Stomach (tissue), 8 donors: ENCODE measurements at regions not wholly inside any gene's neighbourhood (a gene's known extent, or its start where the extent isn't known, plus 50 kb on each side); places are given as distances from the start of the nearest gene placed in this dataset.

Source experiments
- DNase-seq, 2 donors: peaks; one replicate each; pipeline versions ENCODE4 v3.0.0 to v3.0.0-alpha.2; 2013 to 2019
- H3K27ac ChIP-seq, 5 donors: fragments of 200-600 bp in 4 of 5; sonication (generic) in 4 of 5; one replicate each; pipeline ENCODE4 v1.5.1; 2013 to 2019; ENCODE audit warnings: mild to moderate bottlenecking in 1 of 5, moderate library complexity in 1 of 5
- H3K27me3 ChIP-seq, 3 donors: fragments of 200-600 bp; sonication (generic); one replicate each; pipeline ENCODE4 v1.5.1; 2017 to 2019; ENCODE audit warnings: mixed run types in 1 of 3
- H3K36me3 ChIP-seq, 4 donors: fragments of 200-600 bp; sonication (generic); 1 replicate in 3 of 4; 2 replicates in 1 of 4; pipeline ENCODE4 v1.5.1; 2016 to 2019
- H3K4me1 ChIP-seq, 4 donors: fragments of 200-600 bp; sonication (generic); one replicate each; pipeline ENCODE4 v1.5.1; 2016 to 2019
- H3K4me3 ChIP-seq, 4 donors: fragments of 200-600 bp; sonication (generic) in 3 of 4; one replicate each; pipeline ENCODE4 v1.5.1; 2016 to 2019; ENCODE audit warnings: mild to moderate bottlenecking in 1 of 4
- H3K9me3 ChIP-seq, 4 donors: fragments of 200-600 bp; sonication (generic); one replicate each; pipeline ENCODE4 v1.5.1; 2016 to 2019
- CTCF ChIP-seq, 7 experiments: fragments of 450-650 bp in 4 of 7; fragments of 200-600 bp in 3 of 7; sonication (generic) in 3 of 7; IDR thresholded peaks; one replicate each; pipeline ENCODE4 v1.5.1; 2016 to 2019; ENCODE audit warnings: antibody characterized with exemption in 7 of 7, control low read depth in 2 of 7, mild to moderate bottlenecking in 1 of 7
- EP300 ChIP-seq: sonication (generic); formaldehyde crosslinking; IDR thresholded peaks from one replicate; pipeline ENCODE4 v1.6.1; 2017; ENCODE audit warnings: antibody characterized with exemption
- POLR2A ChIP-seq, 4 donors: fragments of 450-650 bp; IDR thresholded peaks; one replicate each; pipeline ENCODE4 v1.6.1; 2016; ENCODE audit warnings: antibody characterized with exemption in 4 of 4, control low read depth in 2 of 4, mild to moderate bottlenecking in 1 of 4, moderate library complexity in 1 of 4
- POLR2AphosphoS5 ChIP-seq, 3 donors: sonication (generic); formaldehyde crosslinking; IDR thresholded peaks; one replicate each; pipeline ENCODE4 v1.6.1; 2016; ENCODE audit warnings: antibody characterized with exemption in 3 of 3
- WGBS, 5 donors: extraction: QIAGEN DNeasy Blood & Tissue Kit in 3 of 5; methylation state at CpG; one replicate each; pipeline versions ENCODE4 v1.1.5 to v1.1.7; 2013 to 2018; 5-methylcytosine and 5-hydroxymethylcytosine counted together
- intact Hi-C: fragments of 100-400 bp; cut with DNase I; formaldehyde crosslinking; loops from one replicate; pipeline ENCODE4 v1.15.1; 2023; ENCODE audit warnings: low total_unique reads
- donor health status: healthy with polysubstance abuse.
- donor health status: Bipolar disorder and iron deficiency.
- donor health status: healthy.

DNA sequence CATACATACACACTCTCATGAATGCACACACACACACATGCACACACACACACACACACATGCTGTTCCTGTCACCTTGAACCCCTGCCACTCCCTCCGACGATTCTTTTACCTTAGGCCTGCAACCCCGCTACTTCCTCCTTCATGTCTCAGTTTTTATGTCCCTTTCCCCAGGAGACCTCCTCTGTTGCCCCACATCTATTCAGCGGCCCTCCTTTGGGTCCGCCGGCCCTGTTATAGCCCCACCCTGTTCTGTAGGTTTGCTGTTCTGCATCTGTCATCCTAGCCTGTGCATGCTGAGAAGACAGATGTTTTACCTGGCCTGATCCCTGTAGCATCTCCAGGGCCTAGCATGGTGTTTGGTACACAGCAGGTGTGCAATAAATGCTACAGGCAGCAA, 161.6 kb upstream of the PCBD1 start:
- DNase-seq: no peak
- 79 to 90% (median 86%) methylated on average over 6 of the region's 6 CpGs for WGBS, 5 donors
- H3K4me1 ChIP-seq: no peaks in the 10 kb centered on the region
- no peak overlapping the region for H3K27ac ChIP-seq
- H3K36me3 ChIP-seq: no peaks in the 10 kb centered on the region
- intact Hi-C loops: no loop called here
- peaks cover 0 to 1% (median 0%) of the 10 kb centered on the region in 4 donors for H3K9me3 ChIP-seq
- no peak overlapping the region for H3K4me3 ChIP-seq
- TF ChIP-seq POLR2A (IDR thresholded peaks at IDR 0.05) (no peak), CTCF (IDR thresholded peaks at IDR 0.05) (no peak), POLR2AphosphoS5 (IDR thresholded peaks at IDR 0.05) (no peak), EP300 (no peak)
- H3K27me3 ChIP-seq: peaks cover 0 to 36% (median 0%) of the 10 kb centered on the region in 3 donors

DNA sequence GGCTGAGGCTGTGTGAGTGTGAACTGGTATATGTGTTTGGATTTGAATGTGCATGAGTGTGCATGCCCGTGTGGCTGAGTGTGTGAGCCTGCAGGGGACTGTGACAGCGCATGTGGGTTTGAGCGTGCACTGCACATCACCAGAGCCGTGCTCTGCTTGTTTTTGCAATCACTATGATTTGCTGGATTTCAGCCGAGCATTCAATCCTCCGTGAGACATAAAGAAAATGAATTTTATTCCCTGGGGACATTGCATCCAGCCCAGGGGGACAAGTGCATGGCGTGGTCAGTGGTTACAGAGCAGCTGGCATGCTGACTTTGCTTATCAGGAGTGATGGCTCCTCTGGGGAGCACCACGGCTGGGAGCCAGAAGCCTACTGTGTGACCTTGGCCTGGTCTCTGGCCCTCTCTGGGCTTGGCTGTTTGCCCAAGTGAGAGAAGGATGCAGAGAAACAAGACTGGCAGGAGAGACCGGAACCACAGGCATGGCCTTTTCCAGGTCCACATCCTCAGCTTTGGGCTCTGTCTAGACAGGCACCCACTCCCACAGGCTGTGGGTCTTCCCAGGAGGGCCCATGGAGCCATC, 160.2 kb upstream of the UNC5B start:
- no peak for DNase-seq
- no peak overlapping the region for H3K4me3 ChIP-seq
- H3K36me3 ChIP-seq: no peaks in the 10 kb centered on the region
- intact Hi-C loops: no loop called here
- H3K4me1 ChIP-seq: no peaks in the 10 kb centered on the region
- H3K27ac ChIP-seq: no peak overlapping the region
- whole genome bisulfite sequencing, 5 donors: 67 to 81% (median 75%) methylated on average over 7 to 9 of the region's 9 CpGs
- H3K9me3 ChIP-seq: peaks cover 0 to 3% (median 0%) of the 10 kb centered on the region in 4 donors
- no peak for TF ChIP-seq POLR2A (IDR thresholded peaks at IDR 0.05)
- no peak for TF ChIP-seq POLR2AphosphoS5 (IDR thresholded peaks at IDR 0.05)
- TF ChIP-seq EP300: no peak
- TF ChIP-seq CTCF (IDR thresholded peaks at IDR 0.05): no peak
- peaks cover 0 to 31% (median 0%) of the 10 kb centered on the region in 3 donors for H3K27me3 ChIP-seq

DNA sequence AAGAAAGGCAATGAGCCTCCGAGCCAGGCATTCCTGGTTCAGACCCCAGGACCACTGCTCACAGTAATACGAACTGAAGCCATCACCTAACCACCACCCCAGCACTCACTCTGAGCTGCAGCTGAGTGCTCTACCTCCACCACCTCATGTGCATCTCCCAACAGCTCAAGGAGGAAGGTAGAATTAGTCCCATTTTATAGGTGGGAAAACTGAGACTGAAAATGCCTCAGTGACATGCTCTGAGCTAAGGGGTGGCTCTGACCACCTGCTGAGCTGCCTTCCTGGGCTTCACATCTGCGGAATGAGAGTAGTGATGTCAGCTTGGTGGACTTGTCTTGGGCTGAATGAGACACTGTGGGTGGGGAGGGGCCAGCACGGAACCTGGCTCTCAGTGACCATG, 159.7 kb upstream of the UNC5B start:
- TF ChIP-seq POLR2AphosphoS5 (IDR thresholded peaks at IDR 0.05) (no peak), EP300 (no peak), POLR2A (IDR thresholded peaks at IDR 0.05) (no peak), CTCF (IDR thresholded peaks at IDR 0.05) (no peak)

DNA sequence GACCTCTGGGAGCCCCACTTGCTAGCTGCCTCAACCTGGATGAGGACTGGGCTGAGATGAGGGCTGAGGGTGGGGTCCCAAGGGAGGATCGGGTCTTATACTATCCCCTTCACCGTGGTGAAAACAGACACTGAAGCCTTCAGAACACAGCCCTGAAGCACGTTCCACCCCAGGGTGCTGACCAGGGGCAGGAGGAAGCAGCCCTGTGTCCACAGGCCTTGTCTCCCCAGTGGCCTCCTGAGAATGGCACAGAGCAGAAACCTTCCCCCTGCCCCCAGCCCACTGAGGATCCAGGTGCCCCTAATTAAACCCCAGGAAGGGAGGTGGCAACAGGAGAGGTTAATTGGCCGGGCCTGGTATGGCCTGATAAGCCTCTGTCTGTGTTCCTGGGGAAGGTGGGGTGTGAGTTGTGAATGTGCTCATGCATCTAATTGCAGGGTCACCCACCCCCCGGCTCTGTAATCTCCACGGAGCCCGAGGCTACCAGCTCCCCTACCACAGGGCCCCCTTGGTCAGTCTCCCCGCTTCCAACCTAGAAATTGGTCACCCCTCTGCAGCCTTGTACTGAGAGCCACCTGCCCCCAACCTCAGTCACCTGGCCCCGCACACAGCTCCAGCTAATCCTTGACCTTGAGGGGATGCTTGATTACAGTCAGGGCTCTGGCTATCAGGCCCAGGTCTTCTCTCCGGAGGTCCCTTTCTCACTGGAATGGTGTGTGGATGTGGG, 159.0 kb upstream of the UNC5B start:
- Histone ChIP-seq H3K4me3 (no peak overlapping the region), H3K4me1 (no peaks in the 10 kb centered on the region), H3K27me3 (peaks cover 0 to 31% (median 0%) of the 10 kb centered on the region in 3 donors), H3K27ac (no peak overlapping the region), H3K36me3 (no peaks in the 10 kb centered on the region), H3K9me3 (peaks cover 0 to 3% (median 0%) of the 10 kb centered on the region in 4 donors)
- intact Hi-C loops: no loop called here
- WGBS, 5 donors: 67 to 91% (median 72%) methylated on average over 5 to 10 of the region's 10 CpGs
- DNase-seq: no peak
- TF ChIP-seq POLR2AphosphoS5 (IDR thresholded peaks at IDR 0.05) (no peak), EP300 (no peak), POLR2A (IDR thresholded peaks at IDR 0.05) (no peak), CTCF (IDR thresholded peaks at IDR 0.05) (no peak)

More for the DNA sequence above, 159.7 kb upstream of the UNC5B start:
- Histone ChIP-seq H3K36me3 (no peaks in the 10 kb centered on the region), H3K9me3 (peaks cover 0 to 3% (median 0%) of the 10 kb centered on the region in 4 donors), H3K27ac (no peak overlapping the region), H3K4me3 (no peak overlapping the region), H3K27me3 (peaks cover 0 to 31% (median 0%) of the 10 kb centered on the region in 3 donors), H3K4me1 (no peaks in the 10 kb centered on the region)
- intact Hi-C loops: no loop called here
- DNase-seq: no peak
- 88 to 96% (median 95%) methylated on average over 3 to 4 of the region's 4 CpGs for WGBS, 5 donors
